ENCODE measurements at regions not wholly inside any gene's neighbourhood (a gene's known extent, or its start where the extent isn't known, plus 50 kb on each side); places are given as distances from the start of the nearest gene placed in this dataset.

DNA sequence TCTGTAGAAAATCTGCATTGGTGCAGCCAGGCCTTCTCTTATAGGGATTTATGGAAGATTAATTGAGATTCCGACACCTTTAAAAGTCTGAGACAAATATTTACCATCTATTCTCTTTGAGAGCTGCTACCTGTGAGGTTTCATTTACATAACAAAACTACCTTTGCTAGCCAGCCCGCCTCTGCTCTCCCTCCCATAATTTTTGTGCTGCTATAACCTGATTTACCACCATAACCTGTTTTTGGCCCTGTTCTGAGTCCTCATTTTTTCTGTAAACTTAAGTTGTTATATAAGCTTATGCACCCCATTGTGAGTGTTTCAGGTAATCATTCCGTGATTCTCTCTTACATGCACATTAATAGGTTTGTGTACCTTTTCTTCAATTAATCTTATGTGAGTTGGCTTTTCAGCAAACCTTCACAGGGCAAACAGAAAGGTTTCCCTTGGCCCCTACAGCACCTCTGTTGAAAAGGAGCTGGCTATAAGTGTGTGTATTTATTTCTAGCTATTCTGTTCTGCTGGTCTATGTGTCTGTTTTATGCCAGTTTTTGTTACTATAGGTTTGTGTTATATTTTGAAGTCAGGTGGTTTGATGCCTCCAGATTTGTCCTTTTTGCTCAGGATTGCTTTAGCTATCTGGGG, 114.9 kb upstream of the XIRP2 start:
- TF ChIP-seq, protein P1, sequence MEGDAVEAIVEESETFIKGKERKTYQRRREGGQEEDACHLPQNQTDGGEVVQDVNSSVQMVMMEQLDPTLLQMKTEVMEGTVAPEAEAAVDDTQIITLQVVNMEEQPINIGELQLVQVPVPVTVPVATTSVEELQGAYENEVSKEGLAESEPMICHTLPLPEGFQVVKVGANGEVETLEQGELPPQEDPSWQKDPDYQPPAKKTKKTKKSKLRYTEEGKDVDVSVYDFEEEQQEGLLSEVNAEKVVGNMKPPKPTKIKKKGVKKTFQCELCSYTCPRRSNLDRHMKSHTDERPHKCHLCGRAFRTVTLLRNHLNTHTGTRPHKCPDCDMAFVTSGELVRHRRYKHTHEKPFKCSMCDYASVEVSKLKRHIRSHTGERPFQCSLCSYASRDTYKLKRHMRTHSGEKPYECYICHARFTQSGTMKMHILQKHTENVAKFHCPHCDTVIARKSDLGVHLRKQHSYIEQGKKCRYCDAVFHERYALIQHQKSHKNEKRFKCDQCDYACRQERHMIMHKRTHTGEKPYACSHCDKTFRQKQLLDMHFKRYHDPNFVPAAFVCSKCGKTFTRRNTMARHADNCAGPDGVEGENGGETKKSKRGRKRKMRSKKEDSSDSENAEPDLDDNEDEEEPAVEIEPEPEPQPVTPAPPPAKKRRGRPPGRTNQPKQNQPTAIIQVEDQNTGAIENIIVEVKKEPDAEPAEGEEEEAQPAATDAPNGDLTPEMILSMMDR (IDR thresholded peaks at IDR 0.05) = no peak
- TF ChIP-seq EP300 (IDR thresholded peaks at IDR 0.05) (no peak), POLR2A (IDR thresholded peaks at IDR 0.05) (no peak), POLR2AphosphoS5 (IDR thresholded peaks at IDR 0.05) (no peak)
